ENCODE measurements at regions not wholly inside any gene's neighbourhood (a gene's known extent, or its start where the extent isn't known, plus 50 kb on each side); places are given as distances from the start of the nearest gene placed in this dataset.
A peak's percentile ranks its signal among the peaks of the same experiment; 100 is the strongest.
"Not testable (repeated sequence)": the region's sequence is repeated elsewhere in the genome, so short reads cannot be mapped to it uniquely, and the experiment has no call there.

- DNase-seq (ENCODE audit: low read depth), result no peak
Measured at GRCh38 chr10:30560326-30560725, 69.2 kb downstream of the LYZL2 start.

DNA sequence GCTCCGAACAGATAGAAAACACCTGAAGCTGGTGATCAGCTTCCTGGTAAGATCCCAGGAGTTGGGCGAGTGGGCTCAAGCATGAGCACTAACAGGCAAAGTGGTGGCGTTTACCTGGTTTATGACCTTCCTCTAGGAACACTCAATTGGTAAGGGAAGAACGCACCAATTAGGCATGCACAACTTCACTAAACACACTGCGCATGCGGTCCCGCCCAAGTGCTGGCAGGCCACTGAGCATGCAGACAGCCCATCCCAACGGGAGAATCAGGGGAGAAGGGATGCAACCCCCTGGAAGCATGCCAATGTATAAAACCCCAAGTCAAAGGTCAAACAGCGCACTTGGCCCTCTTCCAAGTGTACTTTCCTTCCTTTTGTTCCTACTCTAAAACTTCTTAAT lies 70.4 kb downstream of the LYZL2 start:
- no peak for DNase-seq (ENCODE audit: low read depth)

DNA sequence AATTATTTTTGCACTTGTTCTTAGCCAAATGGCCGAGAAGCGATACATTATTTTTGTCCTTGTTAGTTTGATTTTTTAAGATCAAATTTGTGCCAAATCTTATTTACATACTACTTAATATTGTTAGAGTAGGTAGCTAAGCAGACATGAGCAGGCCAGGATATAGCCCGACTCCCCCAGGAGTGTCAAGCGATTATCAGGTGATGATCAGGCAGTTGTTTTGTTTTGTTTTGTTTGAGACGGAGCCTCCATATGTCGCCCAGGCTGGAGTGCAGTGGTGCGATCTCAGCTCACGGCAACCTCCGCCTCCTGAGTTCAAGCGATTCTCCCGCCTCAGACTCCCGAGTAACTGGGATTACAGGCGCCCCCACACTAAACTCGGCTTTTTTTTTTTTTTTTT lies 71.1 kb downstream of the LYZL2 start:
- no peak for DNase-seq (ENCODE audit: low read depth)

DNA sequence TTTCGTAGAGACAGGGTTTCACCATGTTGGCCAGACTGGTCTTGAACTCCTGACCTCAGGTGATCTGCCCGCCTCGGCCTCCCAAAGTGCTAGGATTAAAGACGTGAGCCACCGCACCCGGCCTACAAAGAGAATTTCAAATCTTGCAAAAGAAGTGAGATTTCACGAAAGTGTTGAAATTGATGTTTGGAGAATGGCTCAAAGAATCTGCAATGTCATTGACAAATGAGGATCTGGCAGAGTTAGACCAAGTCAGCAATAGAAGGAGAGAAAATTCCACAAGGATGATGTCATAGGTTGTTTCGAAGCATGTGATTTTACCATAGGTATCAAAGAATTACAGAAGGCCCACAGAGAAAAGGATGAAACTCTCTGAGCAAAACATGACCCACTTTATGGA lies 71.7 kb downstream of the LYZL2 start:
- DNase-seq (ENCODE audit: low read depth), result peak; percentile 87

GRCh38 chr10:30556189-30556588 lies 73.4 kb downstream of the LYZL2 start:
- peak; percentile 68 for DNase-seq (ENCODE audit: low read depth)

DNA sequence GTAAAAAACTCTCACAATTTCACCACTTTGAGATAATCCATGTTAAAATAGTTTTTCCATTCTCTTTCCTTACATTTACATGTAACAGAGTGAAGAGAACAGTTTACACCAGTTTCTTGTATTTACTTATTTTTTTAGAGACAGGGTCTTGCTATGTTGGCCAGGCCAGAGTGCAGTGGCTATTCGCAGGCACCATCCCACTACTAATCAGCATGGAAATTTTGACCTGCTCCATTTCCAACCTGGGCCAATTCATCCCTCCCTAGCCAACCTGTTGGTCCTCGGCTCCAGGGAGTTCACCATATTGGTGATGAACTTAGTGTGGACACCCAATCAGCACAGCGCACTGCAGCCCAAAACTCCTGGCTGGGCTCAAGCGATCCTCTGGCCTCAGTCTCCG lies 74.1 kb downstream of the LYZL2 start:
- no peak for DNase-seq (ENCODE audit: low read depth)

DNA sequence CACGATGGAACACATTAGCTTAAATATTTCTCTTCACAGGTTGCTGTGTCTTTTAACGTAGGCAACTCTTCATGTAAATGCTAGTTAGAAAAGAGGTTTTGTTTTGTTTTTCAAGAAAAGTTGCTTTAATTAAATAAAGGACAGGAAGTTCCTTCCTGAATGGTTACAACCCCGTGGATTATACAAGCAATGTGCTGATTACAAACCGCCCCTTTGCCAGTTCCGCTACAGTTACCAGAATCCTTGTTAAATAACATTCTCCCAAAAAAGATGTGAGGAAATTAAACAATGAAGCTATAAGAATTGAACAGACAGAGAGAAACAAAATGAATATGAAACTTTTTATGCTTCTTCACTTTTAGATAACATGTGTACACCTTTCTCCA lies 75.1 kb downstream of the LYZL2 start:
- DNase-seq (ENCODE audit: low read depth), result no peak

- DNase-seq (ENCODE audit: low read depth), result peak; percentile 63
Measured at GRCh38 chr10:30553626-30554439, 75.7 kb downstream of the LYZL2 start.

GRCh38 chr10:30553018-30553625 lies 76.4 kb downstream of the LYZL2 start:
- DNase-seq (ENCODE audit: low read depth), result no peak

DNA sequence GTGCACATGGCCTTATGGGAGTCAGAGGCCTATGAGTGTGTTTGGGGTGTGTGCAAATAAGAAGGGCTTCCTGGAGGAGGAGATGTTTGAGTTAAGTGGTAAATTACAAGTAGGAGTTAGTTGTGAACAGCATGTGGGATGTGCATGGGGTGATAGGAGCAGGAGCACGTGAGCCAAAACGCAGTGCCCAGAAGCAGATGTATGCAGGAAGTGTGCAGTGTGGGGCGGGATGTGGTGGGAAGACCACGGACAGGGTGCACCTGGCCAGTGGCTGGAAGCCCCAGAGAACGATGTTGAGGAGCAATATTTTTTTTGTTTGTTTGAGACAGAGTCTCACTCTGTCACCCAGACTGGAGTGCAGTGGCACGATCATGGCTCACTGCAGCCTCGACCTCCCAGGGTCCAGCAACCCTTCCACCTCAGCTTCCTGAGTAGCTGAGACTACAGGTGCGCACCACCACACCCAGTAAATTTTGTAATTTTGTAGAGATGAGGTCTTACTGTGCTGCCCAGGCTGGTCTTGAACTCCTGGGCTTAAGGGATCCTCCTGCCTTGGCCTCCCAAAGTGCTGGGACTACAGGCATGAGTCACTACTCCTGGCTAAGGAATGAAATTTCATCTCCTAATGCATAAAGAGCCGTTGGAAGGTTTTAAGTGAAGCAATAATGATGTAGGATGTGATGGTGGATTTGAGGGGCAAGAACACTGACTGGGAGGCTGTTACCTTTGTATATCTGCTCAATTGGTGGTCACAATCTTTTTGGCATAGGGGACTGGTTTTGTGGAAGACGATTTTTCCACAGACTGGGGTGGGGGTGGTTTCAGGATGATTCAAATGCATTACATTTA lies 78.4 kb downstream of the LYZL2 start:
- DNase-seq (ENCODE audit: low read depth), result no peak

DNA sequence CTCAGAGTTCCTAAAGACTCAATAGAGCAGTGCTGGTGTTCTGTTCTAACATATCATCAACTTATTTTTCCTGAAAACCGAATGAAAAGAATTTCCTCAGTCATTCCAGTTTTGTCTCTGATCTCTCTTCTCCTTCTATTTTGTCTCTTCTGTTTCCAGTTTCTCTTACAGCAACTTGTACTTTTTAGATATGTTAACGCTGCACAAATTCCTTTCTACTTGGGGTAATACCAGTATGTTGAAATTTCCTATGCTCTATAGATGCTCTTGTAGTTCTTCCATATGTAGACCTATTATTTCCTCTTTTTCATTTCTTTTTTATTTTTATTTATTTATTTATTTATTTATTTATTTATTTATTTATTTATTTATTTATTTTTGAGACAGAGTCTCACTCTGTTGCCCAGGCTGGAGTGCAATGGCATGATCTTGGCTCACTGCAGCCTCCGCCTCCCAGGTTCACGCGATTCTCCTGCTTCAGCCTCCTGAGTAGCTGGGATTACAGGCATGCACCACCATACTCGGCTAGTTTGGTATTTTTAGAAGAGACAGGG lies 80.3 kb downstream of the LYZL2 start:
- DNase-seq (ENCODE audit: low read depth), result not testable (repeated sequence)

GRCh38 chr10:30546511-30546910 lies 83.0 kb downstream of the LYZL2 start:
- DNase-seq (ENCODE audit: low read depth), result no peak

DNA sequence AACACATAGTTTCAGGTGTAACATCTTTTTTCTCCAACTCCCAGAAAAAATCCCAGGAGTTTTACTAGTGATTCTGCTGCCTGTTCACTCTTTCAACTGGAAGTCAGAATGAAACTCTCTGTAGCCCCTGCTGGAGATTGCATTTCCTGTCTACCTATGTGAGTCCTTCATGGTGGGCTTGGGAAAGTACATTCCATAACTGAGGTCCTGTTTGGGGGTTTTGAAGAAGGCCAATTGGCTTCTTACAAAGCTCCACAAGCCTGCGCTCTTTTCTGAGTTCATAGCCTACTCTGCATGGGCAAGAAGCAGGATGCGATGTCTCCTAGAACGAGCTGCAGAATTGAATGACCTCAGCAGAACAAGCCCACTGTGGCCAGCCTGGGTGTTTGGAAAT lies 86.7 kb downstream of the LYZL2 start:
- DNase-seq (ENCODE audit: low read depth), result no peak

- DNase-seq (ENCODE audit: low read depth), result peak; percentile 35
Measured at GRCh38 chr10:30542001-30542894, 87.3 kb downstream of the LYZL2 start.

- peak; percentile 53 for DNase-seq (ENCODE audit: low read depth)
Measured at GRCh38 chr10:30540276-30540675, 89.3 kb downstream of the LYZL2 start.

DNA sequence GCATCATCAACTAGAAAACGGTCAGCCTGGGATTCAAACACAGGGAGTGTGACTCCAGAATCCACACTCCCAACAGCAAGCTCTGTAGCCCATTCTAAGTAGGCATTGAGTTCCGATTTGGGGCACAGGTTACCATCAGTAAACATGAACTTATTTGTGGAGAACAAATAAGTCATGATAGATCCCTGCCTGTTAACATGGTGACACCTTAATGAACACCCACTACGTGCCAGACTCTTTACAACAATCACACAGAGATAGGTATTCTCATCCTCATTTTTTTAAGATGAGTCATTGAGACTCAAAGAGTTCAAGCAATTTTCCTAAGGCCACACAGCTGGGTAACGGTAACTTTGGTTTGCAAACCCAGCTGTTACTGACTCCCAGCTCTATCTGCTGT lies 91.5 kb downstream of the LYZL2 start:
- DNase-seq (ENCODE audit: low read depth), result peak; percentile 38

DNA sequence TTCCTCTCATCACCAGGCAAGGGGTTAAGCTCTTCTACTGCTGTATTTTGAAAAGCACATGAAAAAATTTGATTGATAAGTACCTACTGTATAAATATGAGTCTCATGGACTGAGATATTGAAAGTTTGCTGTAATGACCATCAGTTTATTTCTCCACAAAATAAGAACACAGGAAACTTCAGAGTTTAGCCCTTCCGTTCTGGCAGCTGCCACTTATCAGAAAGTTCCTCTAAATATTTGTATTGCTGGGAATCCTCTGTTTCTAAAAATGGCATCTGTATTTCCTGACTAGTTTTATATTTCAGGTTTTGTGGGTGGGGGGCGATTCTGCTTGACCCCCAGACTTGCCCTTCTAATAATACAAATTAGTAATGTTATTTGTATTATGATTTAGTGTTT lies 92.0 kb downstream of the LYZL2 start:
- DNase-seq (ENCODE audit: low read depth), result no peak

DNA sequence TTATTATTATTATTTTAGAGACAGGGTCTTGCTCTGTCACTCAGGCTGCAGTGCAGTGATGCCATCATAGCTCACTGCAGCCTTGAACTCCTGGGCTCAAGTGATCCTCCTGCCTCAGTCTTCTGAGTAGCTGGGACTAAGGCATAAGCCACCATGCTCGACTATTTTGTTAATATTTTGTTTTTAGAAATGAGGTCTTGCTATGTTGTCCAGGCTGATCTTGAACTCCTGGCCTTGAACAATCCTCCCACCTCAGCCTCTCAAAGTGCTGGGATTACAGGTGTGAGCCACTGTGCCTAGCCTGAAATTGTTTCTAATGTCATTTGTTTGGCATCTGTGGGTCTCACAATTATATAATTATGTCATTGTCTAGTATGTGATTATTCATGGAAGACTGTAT lies 92.4 kb downstream of the LYZL2 start:
- not testable (repeated sequence) for DNase-seq (ENCODE audit: low read depth)

GRCh38 chr10:30536578-30536977 lies 93.0 kb downstream of the LYZL2 start:
- DNase-seq (ENCODE audit: low read depth), result no peak

- no peak for DNase-seq (ENCODE audit: low read depth)
Measured at GRCh38 chr10:30535677-30536076, 93.9 kb downstream of the LYZL2 start.

DNA sequence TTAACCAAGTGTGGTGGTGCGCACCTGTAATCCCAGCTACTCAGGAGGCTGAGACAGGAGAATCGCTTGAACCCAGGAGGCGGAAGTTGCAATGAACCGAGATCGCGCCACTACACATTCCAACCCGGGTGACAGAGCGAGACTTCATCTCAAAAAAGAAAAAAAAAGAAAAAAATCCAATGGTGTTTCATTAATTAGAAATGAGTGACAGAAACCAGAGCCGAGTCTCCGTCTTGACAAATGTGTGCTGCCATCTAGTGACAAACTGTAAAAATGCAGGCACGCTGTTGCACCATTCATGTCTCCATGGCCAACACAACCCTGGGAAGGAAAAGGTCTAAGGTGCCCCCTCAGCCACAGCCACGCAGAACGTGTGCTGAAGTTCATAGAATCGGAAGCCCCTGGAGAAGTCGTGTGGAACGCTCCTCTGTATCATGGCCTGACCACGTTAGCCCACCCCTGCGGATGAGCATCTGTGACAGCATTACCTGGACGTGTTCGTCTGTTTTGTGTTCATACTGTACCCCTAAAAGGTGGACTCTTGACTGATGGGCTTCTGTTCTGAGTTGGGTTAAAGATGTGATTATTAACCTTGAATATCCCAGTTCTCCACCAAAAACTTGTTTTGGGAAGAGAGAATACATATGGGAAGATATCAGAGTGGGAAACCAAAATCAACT lies 94.9 kb downstream of the LYZL2 start:
- DNase-seq (ENCODE audit: low read depth), result peak; percentile 72
